ENCODE measurements at regions not wholly inside any gene's neighbourhood (a gene's known extent, or its start where the extent isn't known, plus 50 kb on each side); places are given as distances from the start of the nearest gene placed in this dataset.
"Not testable (repeated sequence)": the region's sequence is repeated elsewhere in the genome, so short reads cannot be mapped to it uniquely, and the experiment has no call there.

GRCh38 chr1:120264564-120264963, 88.2 kb upstream of the SEC22B start:
- not testable (repeated sequence) for TF ChIP-seq CTCF (conservative IDR thresholded peaks at IDR 0.05; ENCODE audit: low read depth, low read length); EZH2 (IDR thresholded peaks at IDR 0.05; ENCODE audit: low read length, unreplicated experiment)
